SK-N-SH treated with all-trans-retinoic acid at 6 μM for 48 hours (cell line): ENCODE measurements at regions not wholly inside any gene's neighbourhood (a gene's known extent, or its start where the extent isn't known, plus 50 kb on each side); places are given as distances from the start of the nearest gene placed in this dataset.

Experiments used
- ATAC-seq: fragments of 200-7000 bp; cut with Tn5 transposase; 3 replicates; pipeline ENCODE4 v1.9.1; 2020; ENCODE audit warnings: mild to moderate bottlenecking, moderate library complexity
- ARNTL ChIP-seq: fragments of 450-650 bp; formaldehyde crosslinking; IDR thresholded peaks from 2 replicates; pipeline ENCODE4 v1.5.0; 2020; ENCODE audit warnings: low read depth, mild to moderate bottlenecking, moderate library complexity, borderline replicate concordance
- BACH2 ChIP-seq: fragments of 250-450 bp; sonication (Bioruptor Pico); IDR thresholded peaks from 2 replicates; pipeline ENCODE4 v1.9.0; 2021; ENCODE audit warnings: mild to moderate bottlenecking, borderline replicate concordance
- CREB5 ChIP-seq: fragments of 250-450 bp; sonication (Bioruptor Pico); IDR thresholded peaks from 2 replicates; pipeline ENCODE4 v1.5.1; 2020; ENCODE audit warnings: low read depth, mild to moderate bottlenecking, moderate library complexity
- CSDC2 ChIP-seq: fragments of 250-450 bp; sonication (Bioruptor Pico); IDR thresholded peaks from 2 replicates; pipeline ENCODE4 v1.5.0; 2020; ENCODE audit warnings: mild to moderate bottlenecking, moderate library complexity
- CSRNP3 ChIP-seq: fragments of 250-450 bp; sonication (Bioruptor Pico); IDR thresholded peaks from 2 replicates; pipeline ENCODE4 v1.5.1; 2021; ENCODE audit warnings: mild to moderate bottlenecking, moderate library complexity
- ESRRG ChIP-seq: fragments of 250-450 bp; sonication (Bioruptor Pico); IDR thresholded peaks from 2 replicates; pipeline ENCODE4 v1.6.1; 2021; ENCODE audit warnings: mild to moderate bottlenecking
- ISL1 ChIP-seq: fragments of 250-450 bp; sonication (Bioruptor Pico); IDR thresholded peaks from 2 replicates; pipeline ENCODE4 v2.1.2; 2022; ENCODE audit warnings: mild to moderate bottlenecking, moderate library complexity
- OSR1 ChIP-seq: fragments of 250-450 bp; sonication (Bioruptor Pico); IDR thresholded peaks from 2 replicates; pipeline ENCODE4 v1.8.0; 2022; ENCODE audit warnings: moderate library complexity, mild to moderate bottlenecking, inconsistent platforms
- PATZ1 ChIP-seq: fragments of 250-450 bp; sonication (Bioruptor Pico); IDR thresholded peaks from 2 replicates; pipeline ENCODE4 v1.8.0; 2020; ENCODE audit warnings: mild to moderate bottlenecking, moderate library complexity, borderline replicate concordance
- PPARA ChIP-seq: fragments of 250-450 bp; sonication (Bioruptor Pico); IDR thresholded peaks from 2 replicates; pipeline ENCODE4 v1.5.0; 2020; ENCODE audit warnings: mild to moderate bottlenecking, borderline replicate concordance
- RARB ChIP-seq: fragments of 250-450 bp; sonication (Bioruptor Pico); IDR thresholded peaks from 2 replicates; pipeline ENCODE4 v1.8.0; 2021; ENCODE audit warnings: mild to moderate bottlenecking, moderate library complexity
- SNAI2 ChIP-seq: fragments of 250-450 bp; sonication (Bioruptor Pico); IDR thresholded peaks from 2 replicates; pipeline ENCODE4 v1.5.0; 2020; ENCODE audit warnings: mild to moderate bottlenecking, moderate library complexity
- TCF4 ChIP-seq: fragments of 250-450 bp; sonication (Bioruptor Pico); IDR thresholded peaks from 2 replicates; pipeline ENCODE4 v1.8.0; 2021; ENCODE audit warnings: mild to moderate bottlenecking, moderate library complexity, borderline replicate concordance
- TOX ChIP-seq: fragments of 250-450 bp; sonication (Bioruptor Pico); IDR thresholded peaks from 2 replicates; pipeline ENCODE4 v1.8.0; 2021; ENCODE audit warnings: mild to moderate bottlenecking, moderate library complexity, borderline replicate concordance
- ZC3H10 ChIP-seq: fragments of 250-450 bp; sonication (Bioruptor Pico); IDR thresholded peaks from 2 replicates; pipeline ENCODE4 v1.5.1; 2021; ENCODE audit warnings: mild to moderate bottlenecking, moderate library complexity
- ZFP3 ChIP-seq: fragments of 250-450 bp; sonication (Bioruptor Pico); IDR thresholded peaks from 2 replicates; pipeline ENCODE4 v1.5.0; 2020; ENCODE audit warnings: mild to moderate bottlenecking, moderate library complexity
- ZFP30 ChIP-seq: fragments of 450-650 bp; formaldehyde crosslinking; IDR thresholded peaks from 2 replicates; pipeline ENCODE4 v1.5.0; 2022; ENCODE audit warnings: mild to moderate bottlenecking, moderate library complexity
- ZNF565 ChIP-seq: fragments of 450-650 bp; formaldehyde crosslinking; conservative IDR thresholded peaks from 2 replicates; pipeline ENCODE4 v1.5.0; 2020; ENCODE audit warnings: low read depth, mild to moderate bottlenecking, moderate library complexity
- ZNF70 ChIP-seq: fragments of 450-650 bp; formaldehyde crosslinking; IDR thresholded peaks from 2 replicates; pipeline ENCODE4 v1.5.0; 2020; ENCODE audit warnings: mild to moderate bottlenecking, moderate library complexity
- ZNF8 ChIP-seq: fragments of 450-650 bp; formaldehyde crosslinking; IDR thresholded peaks from 2 replicates; pipeline ENCODE4 v1.5.0; 2020; ENCODE audit warnings: mild to moderate bottlenecking, moderate library complexity

GRCh38 chr2:237159006-237159911, 73.6 kb downstream of the COPS8 start:
- TF ChIP-seq ZNF565 (CRISPR knock-in tag) (no peak), PPARA (CRISPR knock-in tag) (no peak), CREB5 (no peak), CSDC2 (no peak), ZFP30 (CRISPR knock-in tag) (no peak), RARB (CRISPR knock-in tag) (no peak), TOX (CRISPR knock-in tag) (no peak; the same call in 1 of the 2 replicates), TCF4 (CRISPR knock-in tag) (no peak), ESRRG (CRISPR knock-in tag) (no peak), OSR1 (no peak)
- ATAC-seq, result peak; percentile 26

GRCh38 chr2:237160271-237160919, 74.7 kb downstream of the COPS8 start:
- no peak for TF ChIP-seq TCF4 (CRISPR knock-in tag)
- TF ChIP-seq PPARA (CRISPR knock-in tag), result no peak
- no peak for TF ChIP-seq ZC3H10 (CRISPR knock-in tag)
- no peak for TF ChIP-seq ZNF8 (CRISPR knock-in tag)
- TF ChIP-seq ZFP3 (CRISPR knock-in tag), result no peak
- no peak for TF ChIP-seq ARNTL
- TF ChIP-seq SNAI2 (CRISPR knock-in tag), result no peak
- TF ChIP-seq PATZ1, result no peak
- no peak for ATAC-seq

GRCh38 chr2:237161189-237161588, 75.5 kb downstream of the COPS8 start:
- ATAC-seq, result no peak
- no peak for TF ChIP-seq ZNF70 (CRISPR knock-in tag)
- TF ChIP-seq CSDC2, result no peak
- no peak for TF ChIP-seq ZFP3 (CRISPR knock-in tag)
- no peak for TF ChIP-seq CSRNP3 (CRISPR knock-in tag)
- TF ChIP-seq ZFP30 (CRISPR knock-in tag), result no peak
- TF ChIP-seq PPARA (CRISPR knock-in tag), result no peak
- no peak for TF ChIP-seq ESRRG (CRISPR knock-in tag)
- no peak for TF ChIP-seq ZNF8 (CRISPR knock-in tag)
- TF ChIP-seq CREB5, result no peak
- no peak for TF ChIP-seq ZNF565 (CRISPR knock-in tag)
- no peak for TF ChIP-seq PATZ1
- TF ChIP-seq SNAI2 (CRISPR knock-in tag), result no peak
- TF ChIP-seq ARNTL, result no peak
- no peak for TF ChIP-seq RARB (CRISPR knock-in tag)
- TF ChIP-seq BACH2 (CRISPR knock-in tag), result no peak
- TF ChIP-seq ISL1, result no peak
